OCI-LY3 (cell line): ENCODE measurements at regions not wholly inside any gene's neighbourhood (a gene's known extent, or its start where the extent isn't known, plus 50 kb on each side); places are given as distances from the start of the nearest gene placed in this dataset.

Experiments
- H2AFZ ChIP-seq: fragments of 200-600, 300-600 bp; shearing (Covaris generic); 2 replicates; pipeline ENCODE4 v1.6.0; 2014; ENCODE audit warnings: antibody characterized with exemption, low read depth, low read length
- H3K27ac ChIP-seq: fragments of 200-600, 300-600 bp; sonication (generic); 2 replicates; pipeline ENCODE4 v1.5.1; 2014; ENCODE audit warnings: mild to moderate bottlenecking, low read length, moderate library complexity, mixed read lengths
- H3K27me3 ChIP-seq: fragments of 200-600, 300-600 bp; sonication (generic); 2 replicates; pipeline ENCODE4 v1.6.1; 2014; ENCODE audit warnings: low read depth, low read length, mixed read lengths
- H3K36me3 ChIP-seq: fragments of 200-600, 300-600 bp; sonication (generic); replicated peaks from 2 replicates; pipeline ENCODE3; 2014; ENCODE audit warnings: low read depth, low read length, mixed read lengths
- H3K4me1 ChIP-seq: fragments of 300-600, 200-600 bp; sonication (generic); 2 replicates; pipeline ENCODE4 v1.6.1; 2014; ENCODE audit warnings: low read length, mixed read lengths
- H3K4me2 ChIP-seq: fragments of 200-600, 300-600 bp; sonication (generic); 2 replicates; pipeline ENCODE4 v1.6.1; 2014; ENCODE audit warnings: low read length, mixed read lengths
- H3K4me3 ChIP-seq: fragments of 300-600, 200-600 bp; sonication (generic); 2 replicates; pipeline ENCODE4 v1.5.1; 2014; ENCODE audit warnings: antibody characterized with exemption, mild to moderate bottlenecking, low read length, moderate library complexity
- H3K79me2 ChIP-seq: fragments of 300-600, 200-600 bp; shearing (Covaris generic); 2 replicates; pipeline ENCODE4 v1.6.1; 2014; ENCODE audit warnings: mild to moderate bottlenecking, low read length, mixed read lengths
- H3K9ac ChIP-seq: fragments of 300-600, 200-600 bp; shearing (Covaris generic); 2 replicates; pipeline ENCODE4 v1.6.0; 2014; ENCODE audit warnings: mild to moderate bottlenecking, low read length, moderate library complexity
- H3K9me3 ChIP-seq: fragments of 200-600, 300-600 bp; shearing (Covaris generic); 2 replicates; pipeline ENCODE4 v1.6.1; 2014; ENCODE audit warnings: low read length, mixed read lengths; ENCODE audit not compliant: insufficient read depth
- H4K20me1 ChIP-seq: fragments of 200-600, 300-600 bp; sonication (generic); 2 replicates; pipeline ENCODE4 v1.6.1; 2016; ENCODE audit warnings: low read length, mixed read lengths; ENCODE audit not compliant: insufficient read depth
- EZH2phosphoT487 ChIP-seq: fragments of 200-600 bp; shearing (Covaris generic); IDR thresholded peaks from 2 replicates; pipeline ENCODE4 v1.6.1; 2018; ENCODE audit warnings: antibody characterized with exemption, mixed run types, low read depth
- TF ChIP-seq, protein P1 (sequence below): fragments of 200-600, 300-600 bp; sonication (generic); IDR thresholded peaks from 2 replicates; pipeline ENCODE4 v1.5.1; 2014; ENCODE audit warnings: antibody characterized with exemption, low read length, low read depth

- Histone ChIP-seq H3K9me3 (no peaks in the 10 kb centered on the region), H3K36me3 (no peaks in the 10 kb centered on the region), H3K79me2 (no peaks in the 10 kb centered on the region), H3K4me2 (no peak overlapping the region), H3K27ac (no peak overlapping the region), H3K4me3 (no peak overlapping the region), H2AFZ (no peak overlapping the region), H3K9ac (no peak overlapping the region), H3K27me3 (peaks cover 25% of the 10 kb centered on the region), H4K20me1 (no peaks in the 10 kb centered on the region), H3K4me1 (no peaks in the 10 kb centered on the region)
- no peak for TF ChIP-seq EZH2phosphoT487
- TF ChIP-seq, protein P1, sequence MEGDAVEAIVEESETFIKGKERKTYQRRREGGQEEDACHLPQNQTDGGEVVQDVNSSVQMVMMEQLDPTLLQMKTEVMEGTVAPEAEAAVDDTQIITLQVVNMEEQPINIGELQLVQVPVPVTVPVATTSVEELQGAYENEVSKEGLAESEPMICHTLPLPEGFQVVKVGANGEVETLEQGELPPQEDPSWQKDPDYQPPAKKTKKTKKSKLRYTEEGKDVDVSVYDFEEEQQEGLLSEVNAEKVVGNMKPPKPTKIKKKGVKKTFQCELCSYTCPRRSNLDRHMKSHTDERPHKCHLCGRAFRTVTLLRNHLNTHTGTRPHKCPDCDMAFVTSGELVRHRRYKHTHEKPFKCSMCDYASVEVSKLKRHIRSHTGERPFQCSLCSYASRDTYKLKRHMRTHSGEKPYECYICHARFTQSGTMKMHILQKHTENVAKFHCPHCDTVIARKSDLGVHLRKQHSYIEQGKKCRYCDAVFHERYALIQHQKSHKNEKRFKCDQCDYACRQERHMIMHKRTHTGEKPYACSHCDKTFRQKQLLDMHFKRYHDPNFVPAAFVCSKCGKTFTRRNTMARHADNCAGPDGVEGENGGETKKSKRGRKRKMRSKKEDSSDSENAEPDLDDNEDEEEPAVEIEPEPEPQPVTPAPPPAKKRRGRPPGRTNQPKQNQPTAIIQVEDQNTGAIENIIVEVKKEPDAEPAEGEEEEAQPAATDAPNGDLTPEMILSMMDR: no peak
Measured at GRCh38 chr3:124115279-124115678, 123.4 kb upstream of the ROPN1 start.

GRCh38 chr3:124115956-124116355, 124.0 kb upstream of the ROPN1 start:
- H4K20me1 ChIP-seq: no peaks in the 10 kb centered on the region
- no peak overlapping the region for H3K4me3 ChIP-seq
- H3K79me2 ChIP-seq: no peaks in the 10 kb centered on the region
- no peaks in the 10 kb centered on the region for H3K9me3 ChIP-seq
- H3K27me3 ChIP-seq: peaks cover 25% of the 10 kb centered on the region
- H2AFZ ChIP-seq: no peak overlapping the region
- H3K4me1 ChIP-seq: no peaks in the 10 kb centered on the region
- no peak overlapping the region for H3K4me2 ChIP-seq
- H3K9ac ChIP-seq: no peak overlapping the region
- H3K27ac ChIP-seq: no peak overlapping the region
- no peak for TF ChIP-seq EZH2phosphoT487
- TF ChIP-seq, protein P1: no peak
- no peaks in the 10 kb centered on the region for H3K36me3 ChIP-seq

- Histone ChIP-seq H2AFZ (no peak overlapping the region), H3K27me3 (peaks cover 32% of the 10 kb centered on the region), H3K9me3 (no peaks in the 10 kb centered on the region), H3K4me3 (no peak overlapping the region), H3K27ac (no peak overlapping the region), H3K9ac (no peak overlapping the region), H3K4me1 (no peaks in the 10 kb centered on the region), H3K4me2 (no peak overlapping the region), H3K79me2 (no peaks in the 10 kb centered on the region), H4K20me1 (no peaks in the 10 kb centered on the region), H3K36me3 (no peaks in the 10 kb centered on the region)
- TF ChIP-seq, protein P1: no peak
Measured at GRCh38 chr3:124116906-124117305, 125.0 kb upstream of the ROPN1 start.

- Histone ChIP-seq H3K27me3 (peaks cover 35% of the 10 kb centered on the region), H4K20me1 (no peaks in the 10 kb centered on the region), H3K4me2 (no peak overlapping the region), H3K79me2 (no peaks in the 10 kb centered on the region), H2AFZ (no peak overlapping the region), H3K4me1 (no peaks in the 10 kb centered on the region), H3K36me3 (no peaks in the 10 kb centered on the region), H3K4me3 (no peak overlapping the region), H3K9me3 (no peaks in the 10 kb centered on the region), H3K9ac (no peak overlapping the region), H3K27ac (no peak overlapping the region)
- TF ChIP-seq, protein P1: no peak
- no peak for TF ChIP-seq EZH2phosphoT487
Measured at GRCh38 chr3:124117486-124117885, 125.6 kb upstream of the ROPN1 start.
